Stimulated activated CD8-positive, alpha-beta memory T cell treated with anti-CD3 and anti-CD28 coated beads, Interleukin-4, amount 100 ng/mL, for 24 hours (primary cell): ENCODE measurements at regions not wholly inside any gene's neighbourhood (a gene's known extent, or its start where the extent isn't known, plus 50 kb on each side); places are given as distances from the start of the nearest gene placed in this dataset.
"Not testable (repeated sequence)": the region's sequence is repeated elsewhere in the genome, so short reads cannot be mapped to it uniquely, and the experiment has no call there.

ENCODE experiments used
- DNase-seq: peaks from one replicate; pipeline ENCODE4 v3.0.0-alpha.2; 2020; ENCODE audit warnings: low read depth

- no peak for DNase-seq
These were observed 145.2 kb upstream of the SFRP2 start for GRCh38 chr4:153933915-153934687.

GRCh38 chr4:153931804-153932203 is 142.9 kb upstream of the SFRP2 start:
- no peak for DNase-seq

GRCh38 chr4:153929675-153930074 is 140.8 kb upstream of the SFRP2 start:
- DNase-seq: no peak

- no peak for DNase-seq
These were observed 138.6 kb upstream of the SFRP2 start for GRCh38 chr4:153927451-153927850.

GRCh38 chr4:153922148-153922547 is 133.3 kb upstream of the SFRP2 start:
- DNase-seq: no peak

GRCh38 chr4:153919667-153920066 is 130.8 kb upstream of the SFRP2 start:
- no peak for DNase-seq

DNA sequence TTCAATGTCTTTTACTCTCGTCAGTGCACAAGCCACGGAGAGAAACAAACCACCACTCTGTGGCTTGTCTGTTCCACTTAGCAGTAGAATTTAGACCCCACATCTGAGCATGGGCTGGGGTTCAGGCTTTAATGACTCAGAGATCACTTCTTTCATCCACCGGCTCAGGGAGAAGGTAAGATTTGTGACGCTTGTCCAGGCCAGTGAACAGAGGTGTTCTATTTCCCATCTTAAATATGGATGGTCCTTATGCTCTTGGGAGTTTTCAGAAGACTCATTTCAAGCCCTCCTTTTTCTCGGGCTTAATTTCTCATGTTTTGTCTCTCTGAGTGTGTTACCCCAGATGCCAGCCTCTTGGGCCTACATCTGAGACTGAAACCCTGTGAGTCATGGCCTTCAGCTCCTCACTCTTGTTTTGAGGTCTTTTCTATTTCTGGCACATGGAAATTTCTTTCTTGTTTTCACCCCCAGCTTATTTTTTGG is 127.4 kb upstream of the SFRP2 start:
- DNase-seq: no peak

DNA sequence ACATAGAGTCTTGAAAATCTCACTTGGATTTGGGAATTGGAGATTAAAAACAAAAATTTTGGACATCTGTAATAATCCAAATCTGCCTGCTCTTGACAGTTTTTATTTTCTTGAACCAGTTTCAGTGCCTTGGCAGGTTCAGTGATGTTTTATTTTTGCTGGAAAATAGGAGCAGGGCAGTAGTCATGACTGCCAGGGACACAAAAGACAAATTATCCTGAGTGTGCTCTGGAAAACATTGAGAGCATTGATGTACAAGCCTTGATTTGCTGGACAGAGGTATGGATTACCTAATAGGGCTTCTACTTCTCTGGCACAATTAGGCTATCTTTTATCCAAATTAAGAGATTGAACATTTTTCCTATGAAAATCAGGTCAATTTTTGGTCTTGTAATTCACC is 123.4 kb upstream of the SFRP2 start:
- DNase-seq: no peak

DNA sequence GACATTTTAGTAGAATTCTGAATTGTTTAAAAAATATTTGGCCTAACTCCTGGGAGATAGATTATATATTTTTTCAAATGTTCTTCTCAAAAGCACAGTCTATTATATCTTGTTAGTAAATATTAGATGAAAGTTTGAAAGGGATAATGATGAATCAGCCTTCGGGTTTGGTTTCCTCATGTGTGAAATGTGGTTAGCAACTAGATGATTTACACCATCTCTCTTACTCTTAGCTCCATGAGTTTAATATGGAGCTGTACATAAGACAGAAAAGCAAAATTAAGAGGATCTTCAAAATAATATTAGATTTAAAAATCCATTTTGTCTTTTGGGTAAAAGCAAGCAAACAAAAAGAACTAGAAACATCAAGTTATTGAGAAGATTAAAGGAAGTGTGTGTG is 120.8 kb upstream of the SFRP2 start:
- no peak for DNase-seq

DNA sequence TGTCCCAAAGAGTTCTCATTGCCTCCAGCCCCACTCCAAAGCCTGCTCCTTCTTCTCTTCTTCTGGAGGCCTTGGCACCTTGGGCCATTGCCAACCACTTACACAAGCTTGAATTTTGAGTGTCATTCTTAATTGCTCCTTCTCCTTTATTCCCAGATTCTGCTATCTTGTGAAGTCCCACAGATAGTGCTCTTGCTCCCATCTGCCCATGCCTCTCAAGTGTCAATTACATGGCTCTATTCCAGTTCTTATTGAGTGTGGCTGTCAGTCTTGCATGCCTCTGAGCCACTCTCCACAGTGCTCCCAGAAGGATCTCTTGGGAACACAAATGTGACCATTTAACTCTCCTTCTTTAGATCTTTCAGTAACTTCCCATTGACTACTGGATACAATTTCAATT is 117.3 kb upstream of the SFRP2 start:
- no peak for DNase-seq

- DNase-seq: no peak
These were observed 116.3 kb upstream of the SFRP2 start for GRCh38 chr4:153905231-153905630.

- DNase-seq: no peak
These were observed 115.1 kb upstream of the SFRP2 start for GRCh38 chr4:153904011-153904410.

GRCh38 chr4:153901220-153901619 is 112.3 kb upstream of the SFRP2 start:
- DNase-seq: no peak

- no peak for DNase-seq
These were observed 111.5 kb upstream of the SFRP2 start for GRCh38 chr4:153900426-153900825.

- no peak for DNase-seq
These were observed 101.9 kb upstream of the SFRP2 start for GRCh38 chr4:153890761-153891160.

DNA sequence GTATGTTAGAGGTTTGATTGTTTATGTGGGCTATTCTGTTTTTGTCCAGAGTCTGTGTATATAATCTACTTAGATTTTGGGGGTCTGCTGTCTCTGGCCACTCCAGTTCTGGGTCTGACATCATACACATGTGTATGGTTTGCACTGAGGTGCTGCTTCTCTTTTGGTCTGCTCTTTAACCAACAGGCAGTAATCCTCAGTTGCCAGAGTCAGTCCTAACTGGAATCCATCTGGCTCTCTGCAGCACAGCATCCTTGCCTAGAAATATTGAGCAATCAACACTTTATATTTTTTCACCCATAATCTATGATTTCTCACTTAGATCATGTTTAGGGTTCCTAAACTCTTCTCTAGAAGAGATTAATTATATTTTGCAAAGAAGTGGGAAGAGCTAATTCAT is 98.3 kb upstream of the SFRP2 start:
- DNase-seq: no peak

GRCh38 chr4:153884325-153884724 is 95.4 kb upstream of the SFRP2 start:
- DNase-seq: no peak

DNA sequence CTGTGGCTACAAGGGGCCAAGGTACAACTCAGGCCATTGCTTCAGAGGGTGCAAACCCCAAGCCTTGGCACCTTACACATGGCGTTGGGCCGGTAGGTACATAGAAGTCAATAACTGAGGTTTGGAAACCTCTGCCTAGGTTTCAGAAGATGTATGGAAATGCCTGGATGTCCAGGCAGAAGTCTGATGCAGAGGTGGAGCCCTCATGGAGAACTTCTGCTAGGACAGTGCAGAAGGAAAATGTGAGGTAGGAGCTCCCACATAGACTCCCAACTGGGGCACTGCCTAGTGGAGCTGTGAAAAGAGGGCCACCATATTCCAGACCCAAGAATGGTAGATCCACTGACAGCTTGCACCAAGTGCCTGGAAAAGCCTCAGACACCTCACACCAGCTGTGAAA is 92.1 kb upstream of the SFRP2 start:
- DNase-seq: no peak

DNA sequence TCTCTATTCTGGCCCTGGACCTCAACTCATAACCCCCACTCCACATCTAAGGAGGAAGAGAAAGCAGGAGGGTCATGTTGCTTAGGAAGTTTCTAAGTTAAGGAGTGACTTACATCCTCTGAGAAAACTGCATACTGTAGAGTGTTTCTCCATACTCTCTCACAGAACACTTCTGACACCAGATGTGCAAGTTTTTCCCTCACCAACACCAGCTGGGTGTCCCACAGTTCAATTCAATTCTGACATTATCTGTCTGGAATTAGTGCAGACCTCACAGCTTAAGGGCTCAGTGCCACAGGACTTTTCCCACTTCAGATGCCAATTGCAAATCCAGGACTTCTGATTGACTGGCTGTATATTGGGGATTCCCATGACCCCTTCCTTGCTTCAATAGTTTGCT is 89.0 kb upstream of the SFRP2 start:
- no peak for DNase-seq

GRCh38 chr4:153873741-153874140 is 84.9 kb upstream of the SFRP2 start:
- DNase-seq: no peak

GRCh38 chr4:153866766-153867165 is 77.9 kb upstream of the SFRP2 start:
- not testable (repeated sequence) for DNase-seq

GRCh38 chr4:153852501-153852900 is 63.6 kb upstream of the SFRP2 start:
- no peak for DNase-seq

GRCh38 chr4:153850533-153851280 is 61.8 kb upstream of the SFRP2 start:
- no peak for DNase-seq

- DNase-seq: no peak
These were observed 55.3 kb upstream of the SFRP2 start for GRCh38 chr4:153844144-153844543.
